GM18498 (cell line): ENCODE measurements at regions not wholly inside any gene's neighbourhood (a gene's known extent, or its start where the extent isn't known, plus 50 kb on each side); places are given as distances from the start of the nearest gene placed in this dataset.

Experiments
- ATAC-seq: cut with Tn5 transposase; IDR thresholded peaks from one replicate; pipeline ENCODE4 v1.9.1; 2021; ENCODE audit warnings: mild to moderate bottlenecking, moderate library complexity; ENCODE audit not compliant: unreplicated experiment

DNA sequence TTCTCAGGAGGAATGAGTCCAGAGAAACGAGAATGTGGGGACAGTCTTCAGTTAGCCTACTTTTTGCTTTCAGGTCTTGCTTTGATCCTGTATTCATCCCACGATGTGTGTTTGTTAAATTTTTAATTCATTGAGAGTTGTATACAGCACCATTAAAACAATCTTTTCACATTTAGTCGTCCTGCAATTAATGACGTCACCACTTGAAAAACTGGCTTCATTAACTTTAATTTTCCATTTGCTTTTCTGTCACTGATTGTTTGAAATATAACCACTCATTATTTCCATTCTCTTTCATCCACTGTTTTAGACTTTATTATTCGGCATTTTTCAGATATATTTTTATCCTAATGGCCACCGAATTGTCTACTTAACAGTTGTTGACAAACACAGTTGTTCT is 146.9 kb downstream of the TFEC start:
- ATAC-seq, result no peak

DNA sequence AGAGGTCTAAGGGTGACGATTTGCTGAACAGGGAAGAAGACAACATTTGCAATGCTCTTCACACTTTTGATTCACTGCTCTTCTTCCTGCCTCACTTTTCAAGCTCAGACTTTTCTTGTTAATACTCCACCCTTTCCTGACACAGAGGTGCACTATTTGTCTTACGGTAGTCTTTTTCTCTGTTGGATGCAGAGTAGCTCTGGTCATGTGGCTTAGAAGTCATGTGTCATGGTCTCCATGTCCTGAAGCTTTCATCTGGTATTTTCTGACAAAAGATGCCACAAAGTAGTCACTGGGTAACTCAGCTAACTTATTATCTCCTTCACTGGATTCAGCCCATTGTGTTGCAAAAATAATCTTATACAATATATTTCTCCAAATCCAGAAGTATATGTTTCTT is 149.1 kb downstream of the TFEC start:
- ATAC-seq, result no peak

DNA sequence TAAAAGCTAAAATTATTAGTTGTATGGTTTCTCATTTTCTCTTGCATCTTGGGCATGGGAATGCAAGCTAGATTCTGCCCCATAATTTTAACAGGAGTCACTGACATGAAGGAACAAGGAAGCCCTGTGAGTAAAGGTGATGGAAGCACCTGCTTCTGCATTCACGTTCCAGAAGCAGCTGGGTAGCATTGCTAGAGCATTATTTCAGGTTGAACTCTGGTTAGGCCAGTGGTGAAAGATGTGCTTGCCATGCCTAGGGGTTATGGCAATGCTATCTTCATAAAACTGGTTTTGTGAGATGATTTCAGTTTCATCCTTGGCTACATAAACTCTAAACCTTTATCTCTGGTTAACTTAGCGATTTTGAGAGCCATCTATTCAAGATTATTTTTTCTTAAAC is 151.4 kb downstream of the TFEC start:
- no peak for ATAC-seq

DNA sequence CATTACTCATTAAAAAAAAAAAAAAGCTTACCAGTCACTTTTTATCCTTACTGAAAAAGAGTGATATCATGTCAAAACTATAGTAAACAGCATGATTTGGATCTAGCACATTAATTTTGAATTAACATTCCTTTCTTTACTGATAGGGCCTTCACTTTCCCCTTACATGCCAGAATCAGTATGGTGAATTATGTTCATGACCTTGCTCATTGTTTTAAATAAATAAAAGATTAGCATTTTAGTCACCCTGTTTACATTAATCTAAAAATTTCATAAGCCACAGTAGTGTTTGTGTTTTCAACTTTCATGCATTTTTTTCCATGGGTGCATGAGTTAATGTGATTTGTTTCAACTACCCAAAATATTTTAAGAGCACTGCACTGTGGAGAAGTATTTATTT is 160.8 kb downstream of the TFEC start:
- ATAC-seq, result no peak

DNA sequence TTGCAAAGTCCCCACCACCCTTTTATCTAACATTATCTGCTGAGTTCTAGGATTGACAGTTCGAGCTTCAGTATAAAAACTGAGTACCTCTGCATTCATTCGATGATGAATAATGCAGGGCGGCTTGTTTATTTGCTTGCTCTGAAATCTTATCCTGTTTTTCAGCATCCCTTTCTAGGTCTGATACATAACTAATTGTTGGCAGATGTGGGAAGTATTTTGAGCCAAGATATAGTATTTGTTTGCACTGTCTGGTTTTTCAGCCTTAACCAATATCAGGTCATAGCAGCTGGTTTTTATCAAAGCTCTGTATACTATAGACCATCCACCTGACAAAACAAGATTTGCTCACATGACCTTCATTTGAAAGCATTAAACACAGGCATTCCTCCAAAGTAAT is 161.4 kb downstream of the TFEC start:
- ATAC-seq, result no peak

DNA sequence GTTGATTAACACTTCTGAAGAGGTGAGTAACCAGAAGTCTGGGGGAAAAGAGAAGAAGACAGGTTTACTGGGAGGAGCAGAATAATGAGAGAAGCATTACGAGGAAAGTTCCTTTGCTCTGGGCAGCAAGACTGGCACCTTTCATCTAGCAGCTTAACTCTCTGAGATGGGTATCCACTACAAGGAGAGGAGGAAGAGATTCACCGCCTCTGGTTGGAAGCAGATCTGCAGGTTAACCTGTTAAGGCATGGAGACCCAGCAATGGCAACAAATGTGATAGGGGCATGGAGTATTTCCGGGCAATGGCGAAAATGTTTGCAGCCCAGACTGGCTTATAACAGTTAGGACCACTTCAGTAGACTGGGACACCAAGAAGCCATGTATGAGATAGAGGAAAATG is 162.2 kb downstream of the TFEC start:
- ATAC-seq, result no peak

DNA sequence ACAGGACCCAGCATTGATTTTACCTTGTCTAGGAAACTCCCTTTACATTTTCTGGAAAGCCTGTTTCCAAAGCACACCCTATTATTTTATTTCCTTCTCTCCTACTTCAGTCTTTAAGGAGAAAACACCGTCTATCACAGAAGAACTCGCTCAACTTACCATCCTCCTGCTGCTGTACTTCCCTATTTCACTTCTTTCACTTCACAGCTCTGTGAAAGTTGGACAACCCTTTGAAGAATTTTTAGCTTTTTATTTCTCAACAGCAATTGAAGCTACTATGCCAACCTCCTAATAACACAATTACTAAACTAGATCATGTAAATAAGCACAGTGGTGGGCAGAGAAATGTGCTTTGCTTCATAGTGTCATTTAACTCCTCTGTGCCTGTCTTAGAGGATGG is 166.5 kb downstream of the TFEC start:
- no peak for ATAC-seq

DNA sequence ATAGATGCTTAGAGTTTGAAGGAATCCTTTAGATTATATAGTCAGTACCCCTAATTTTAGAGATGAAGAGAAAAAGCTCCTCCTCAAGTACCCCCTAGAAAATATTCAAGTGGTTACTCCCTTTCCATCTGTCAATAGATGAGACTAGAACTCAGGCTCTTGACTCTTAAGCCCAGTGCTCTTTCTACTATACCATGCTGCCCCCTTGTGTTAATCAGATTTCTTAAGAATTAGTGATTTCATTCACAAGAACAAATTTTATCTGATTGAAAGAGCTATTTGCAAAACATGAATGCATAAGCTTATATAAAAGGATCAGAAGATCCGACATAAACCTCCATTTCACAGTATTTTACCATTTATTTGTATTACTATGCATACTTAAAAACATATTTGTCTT is 179.3 kb downstream of the TFEC start:
- ATAC-seq, result no peak

DNA sequence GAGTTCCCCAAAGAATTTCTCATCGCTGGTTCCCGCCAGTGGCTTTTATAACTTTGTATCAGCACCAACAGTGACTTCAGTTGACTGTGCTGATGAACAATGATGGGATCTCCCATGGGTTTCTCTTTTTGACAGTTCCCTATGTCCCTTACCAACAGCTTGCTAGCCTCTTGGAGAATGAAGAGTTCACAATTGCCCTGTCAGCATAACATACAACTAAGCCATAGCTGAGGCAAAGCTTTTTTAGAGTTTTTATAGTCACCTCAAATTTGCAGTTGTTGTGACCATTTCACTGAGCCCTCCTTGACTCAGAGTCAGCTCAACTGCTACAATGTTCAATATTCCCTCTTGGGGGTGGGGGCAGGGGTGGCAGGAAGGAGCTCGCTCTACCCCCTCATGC is 179.8 kb downstream of the TFEC start:
- no peak for ATAC-seq

DNA sequence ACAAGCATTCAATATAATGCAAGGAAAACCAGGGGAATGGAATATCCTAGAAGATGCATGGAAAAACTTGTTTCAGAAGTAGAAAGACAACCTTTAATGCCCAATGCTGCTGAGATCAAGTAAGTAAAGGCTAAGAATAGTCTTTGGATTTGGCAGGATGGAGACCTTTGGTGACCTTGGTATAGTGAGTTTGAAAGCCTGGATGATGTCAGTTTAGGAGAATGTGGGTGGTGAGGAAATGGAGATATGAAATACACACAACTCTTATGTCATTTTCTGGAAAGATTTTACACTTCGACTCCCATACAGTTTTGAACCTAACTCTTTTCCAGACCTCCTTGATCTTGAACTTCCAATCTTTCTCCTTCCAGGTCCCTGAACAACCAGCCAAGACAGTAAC is 185.7 kb downstream of the TFEC start:
- ATAC-seq, result no peak

DNA sequence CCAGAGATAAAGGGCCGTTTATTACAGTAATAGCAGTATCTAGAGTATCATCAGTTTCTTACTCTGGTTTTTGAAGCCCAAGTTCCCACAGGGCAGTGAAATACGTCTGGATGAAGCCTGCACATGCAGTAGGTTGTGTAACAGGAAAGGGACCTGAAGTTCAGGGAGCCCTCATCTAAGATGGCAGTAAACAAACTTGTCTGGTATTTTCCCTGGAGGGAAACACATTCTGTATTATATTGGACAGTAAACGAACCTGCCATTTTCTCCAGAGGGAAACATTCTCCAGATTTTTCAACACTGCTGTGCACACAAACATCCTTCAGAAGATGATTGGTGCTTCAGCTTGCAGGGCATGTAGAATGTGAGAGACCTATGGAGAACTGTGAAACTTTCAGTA is 189.9 kb downstream of the TFEC start:
- no peak for ATAC-seq

DNA sequence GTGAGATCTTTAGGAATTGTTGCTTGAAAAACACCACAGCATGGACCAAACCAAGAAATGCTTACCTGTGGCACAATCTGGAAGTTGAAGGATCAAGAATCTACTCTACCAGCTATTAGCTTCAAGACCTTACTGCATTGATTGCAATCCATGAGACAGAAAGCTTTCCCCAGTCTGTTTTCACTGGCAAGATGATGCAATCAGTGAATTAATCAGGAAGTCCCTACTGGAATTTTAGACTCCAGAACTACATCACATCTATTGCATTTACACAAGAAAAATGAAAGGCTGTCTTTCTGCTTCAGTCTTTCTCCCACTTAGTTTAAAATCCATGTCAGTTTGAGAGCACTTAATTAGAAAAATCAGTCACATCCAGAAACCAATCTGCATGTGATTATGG is 191.7 kb downstream of the TFEC start:
- ATAC-seq, result no peak

DNA sequence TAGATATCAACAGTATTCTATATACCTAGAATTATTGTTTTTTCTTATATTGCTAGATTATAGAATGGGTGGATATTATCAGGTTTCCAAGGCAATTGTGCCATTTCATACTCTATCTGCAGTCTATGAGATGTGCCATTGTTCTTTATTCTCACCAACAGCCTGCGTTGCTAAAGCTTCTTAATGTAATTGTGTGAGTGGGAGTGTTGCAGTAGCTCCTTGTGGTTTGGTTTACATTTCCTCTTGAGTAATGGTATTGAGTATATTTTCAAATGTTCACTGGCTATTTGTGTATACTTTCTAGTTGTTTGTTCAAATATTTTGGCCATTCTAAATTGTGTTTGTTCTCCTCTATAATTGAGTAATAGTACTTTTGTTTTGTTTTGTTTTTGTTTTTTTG is 199.2 kb downstream of the TFEC start:
- no peak for ATAC-seq

DNA sequence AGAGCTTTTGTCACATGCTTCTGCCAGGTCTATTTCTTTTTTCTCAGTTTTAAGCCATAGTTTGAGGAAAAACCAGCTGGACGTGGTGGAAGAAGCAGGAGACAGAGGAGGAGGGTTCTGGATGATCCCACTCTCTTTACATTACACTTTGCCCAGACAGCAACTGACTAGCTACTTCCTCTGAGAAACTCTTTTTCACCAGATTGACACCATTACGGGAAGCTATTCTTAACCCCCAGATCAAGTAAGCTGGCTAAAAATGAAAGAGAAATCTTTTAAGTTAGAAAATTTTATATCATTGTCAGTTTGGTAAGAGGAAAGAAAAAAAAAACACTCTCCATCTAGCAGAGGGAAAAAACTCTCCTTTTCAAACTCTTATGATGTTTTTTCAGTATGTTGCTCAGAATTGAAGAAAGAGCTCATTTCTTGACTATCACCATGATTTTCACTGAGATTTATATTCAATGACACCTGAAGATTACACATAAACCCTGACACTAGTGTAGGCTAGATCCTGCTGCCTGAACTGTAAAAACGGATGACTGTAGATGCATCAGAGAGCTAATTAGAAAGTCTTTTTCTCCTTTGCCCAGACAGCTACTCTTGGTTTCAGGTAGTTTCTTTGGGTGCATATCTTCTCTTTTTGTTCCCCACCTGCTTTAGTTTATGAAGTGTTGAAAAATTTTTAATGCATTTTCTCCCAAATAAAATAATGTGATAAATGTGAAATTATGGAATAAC is 203.1 kb downstream of the TFEC start:
- peak; percentile 53 for ATAC-seq

DNA sequence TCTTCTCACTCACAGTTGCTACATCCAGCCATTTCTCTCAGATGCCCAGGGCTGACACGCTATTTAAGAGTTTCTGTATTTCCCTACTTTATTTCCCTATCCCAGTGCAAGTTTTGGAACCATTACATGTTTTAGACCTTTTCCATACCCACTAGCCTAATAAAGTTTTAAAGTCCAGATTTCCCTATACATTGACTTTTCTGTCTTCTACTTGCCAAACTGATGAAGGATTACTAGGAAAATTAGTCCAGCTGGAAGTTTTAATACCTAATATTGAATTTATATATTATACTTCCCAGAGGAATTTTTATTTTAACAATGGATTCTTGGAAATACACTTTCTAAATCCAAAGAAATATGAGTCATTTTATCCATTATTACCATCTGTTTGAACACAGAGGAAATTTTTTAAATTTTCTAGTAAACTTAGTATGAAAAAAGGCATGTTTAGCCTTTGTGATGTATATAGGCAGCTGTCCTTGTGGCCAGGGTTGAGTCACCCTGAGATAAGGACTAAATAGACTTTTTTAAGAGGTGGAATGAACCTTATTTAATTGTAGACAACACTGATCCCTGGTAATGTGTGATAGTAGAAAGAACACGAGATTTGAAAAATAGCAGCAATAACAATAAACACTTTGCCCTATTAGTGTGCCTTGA is 205.0 kb downstream of the TFEC start:
- ATAC-seq, result no peak

DNA sequence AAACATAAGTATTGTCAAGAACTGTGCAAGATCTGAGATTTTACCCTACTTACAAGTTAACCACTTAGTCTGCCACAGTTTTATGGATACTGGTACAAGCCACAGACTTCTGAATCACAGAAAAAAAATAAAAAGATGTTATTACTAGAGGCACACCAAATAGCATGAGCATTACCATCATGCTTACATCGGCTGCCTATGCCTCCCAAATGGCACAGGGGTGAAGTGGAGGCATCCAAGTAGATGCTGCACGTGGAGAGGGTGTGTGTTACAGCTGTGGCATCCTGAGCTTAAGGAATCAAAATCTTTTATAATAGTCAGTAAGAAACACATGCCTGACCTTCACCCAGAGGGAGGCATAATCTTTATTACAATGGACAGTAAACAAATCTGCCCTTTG is 207.8 kb downstream of the TFEC start:
- ATAC-seq, result no peak

DNA sequence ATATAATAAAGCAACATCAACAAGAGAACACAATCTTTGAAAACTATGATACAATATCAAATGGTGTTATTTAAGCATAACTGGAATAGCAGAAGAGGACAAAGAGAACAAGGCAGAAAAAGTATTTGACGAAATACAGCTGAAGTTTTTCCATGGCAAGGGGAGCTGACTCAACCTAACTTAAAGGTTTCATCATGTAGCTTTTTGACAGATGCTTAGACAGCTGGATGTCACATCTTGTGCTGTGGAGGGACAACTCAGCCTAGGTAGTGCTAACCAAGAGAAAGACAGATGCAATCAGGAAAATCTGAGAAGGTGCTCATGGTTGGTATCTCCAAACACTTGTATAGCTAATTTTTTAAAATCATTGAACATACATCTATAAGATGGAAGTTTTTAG is 208.2 kb downstream of the TFEC start:
- ATAC-seq, result no peak

DNA sequence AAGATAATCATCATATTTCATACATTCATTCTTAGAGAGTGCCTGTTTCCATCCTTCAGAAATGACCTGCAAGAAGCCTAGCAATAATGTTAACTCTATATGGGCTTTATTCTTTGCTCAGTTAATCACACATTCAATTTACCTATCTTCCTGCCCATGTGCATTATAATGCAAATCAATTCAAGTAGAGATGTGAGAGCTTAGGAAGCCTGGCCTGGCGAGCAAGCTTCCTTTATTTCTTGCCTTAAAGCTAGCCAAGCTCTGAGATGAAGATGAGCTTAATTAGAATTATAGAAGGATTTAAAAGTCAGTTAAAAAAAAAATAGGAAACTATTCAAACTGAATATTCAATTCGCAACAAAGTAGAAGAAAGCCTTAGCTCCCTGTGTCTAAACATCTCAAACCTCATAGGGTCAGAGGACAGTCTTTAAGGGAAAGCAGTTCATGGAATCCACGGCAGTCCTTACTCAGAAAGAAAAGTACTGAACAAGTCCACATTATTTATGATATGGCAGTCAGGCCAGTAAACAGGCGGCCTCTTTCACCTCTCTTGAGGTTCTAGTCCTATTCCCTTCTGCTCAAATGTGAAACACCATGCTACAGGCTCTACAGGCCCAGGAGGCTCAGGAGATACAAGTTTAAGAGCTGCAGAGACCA is 214.1 kb downstream of the TFEC start:
- ATAC-seq, result no peak

DNA sequence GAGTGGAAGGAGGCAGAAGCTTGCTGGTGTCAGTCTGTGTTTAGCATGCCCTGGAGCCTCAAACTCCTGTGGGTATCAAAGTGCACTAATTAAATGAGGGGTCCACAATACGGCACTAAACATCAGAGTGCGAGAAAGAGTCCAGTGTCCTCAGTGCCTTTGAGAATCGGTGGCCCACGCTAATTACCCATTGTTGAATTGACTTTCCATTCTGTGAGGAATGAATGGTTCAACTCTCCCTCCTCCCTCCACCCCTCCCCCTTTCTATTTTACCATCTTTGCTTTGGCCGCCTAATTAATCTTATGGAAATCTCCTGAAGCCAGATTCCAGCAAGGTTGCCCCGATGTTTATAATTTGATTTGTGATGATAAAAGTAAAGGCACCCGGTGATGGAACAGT is 217.8 kb downstream of the TFEC start:
- no peak for ATAC-seq

DNA sequence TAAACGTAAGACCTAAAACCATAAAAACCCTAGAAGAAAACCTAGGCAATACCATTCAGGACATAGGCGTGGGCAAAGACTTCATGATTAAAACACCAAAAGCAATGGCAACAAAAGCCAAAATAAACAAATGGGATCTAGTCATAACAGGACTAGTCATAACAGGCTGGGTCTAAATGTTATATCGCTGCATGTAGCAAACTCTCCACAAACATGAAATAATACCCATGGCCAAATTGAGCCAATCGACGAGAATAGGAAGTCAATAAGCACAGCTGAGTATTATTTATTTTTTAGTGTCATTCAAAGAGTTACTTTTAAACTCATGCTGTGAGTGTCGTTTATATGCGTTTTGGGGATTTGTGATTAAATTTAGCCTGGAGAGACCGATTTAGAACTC is 225.1 kb downstream of the TFEC start:
- no peak for ATAC-seq

DNA sequence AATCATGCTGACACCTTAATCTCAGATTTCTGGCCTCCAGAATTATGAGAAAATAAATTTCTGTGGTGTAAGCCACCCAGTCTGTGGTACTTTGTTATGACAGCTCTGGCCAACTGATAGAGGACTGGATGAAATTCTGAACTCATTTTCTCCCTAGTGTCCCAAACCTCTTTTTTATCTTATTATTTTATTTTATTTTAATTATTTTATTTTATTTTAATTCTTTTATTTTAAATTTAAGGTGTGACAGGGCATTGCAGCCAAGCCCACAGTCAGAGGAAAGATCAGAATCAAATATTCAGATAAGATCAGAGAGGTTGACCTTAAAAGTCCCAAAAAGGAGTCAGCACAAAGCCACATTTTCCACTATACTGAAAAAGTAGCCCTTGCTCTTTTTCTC is 228.1 kb downstream of the TFEC start:
- ATAC-seq, result no peak

DNA sequence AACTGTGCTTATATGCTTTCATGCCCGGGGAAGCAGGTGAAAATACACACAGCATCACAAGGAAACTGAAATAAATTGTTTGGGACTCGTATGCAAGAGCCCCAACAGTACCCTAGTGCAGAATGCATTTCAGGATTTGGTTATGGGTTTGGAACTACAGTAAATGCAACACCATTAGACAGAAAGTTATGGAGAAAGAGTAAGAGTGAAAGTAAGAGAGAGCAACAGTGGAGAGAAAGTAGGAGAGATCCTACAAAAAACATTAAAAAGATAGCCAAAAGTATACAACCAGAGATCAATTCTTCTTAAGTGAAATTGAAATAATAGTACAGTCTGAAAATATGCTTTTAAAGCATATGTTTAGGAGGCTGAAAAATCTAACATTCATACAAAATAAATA is 231.1 kb downstream of the TFEC start:
- no peak for ATAC-seq
